ENCODE measurements at regions not wholly inside any gene's neighbourhood (a gene's known extent, or its start where the extent isn't known, plus 50 kb on each side); places are given as distances from the start of the nearest gene placed in this dataset.

- no peak for ATAC-seq
- Mint-ChIP-seq H3K27ac (no peak overlapping the region), H3K4me3 (no peak overlapping the region), H3K9me3 (no peaks in the 10 kb centered on the region), H3K4me1 (no peaks in the 10 kb centered on the region), H3K27me3 (no peaks in the 10 kb centered on the region)
- DNase-seq = no peak
These were observed 71.9 kb upstream of the CELF4 start for GRCh38 chr18:37637478-37637850.

GRCh38 chr18:37636831-37637477 is 71.4 kb upstream of the CELF4 start:
- Mint-ChIP-seq H3K27me3 (no peaks in the 10 kb centered on the region), H3K27ac (no peak overlapping the region), H3K4me1 (no peaks in the 10 kb centered on the region), H3K4me3 (no peak overlapping the region), H3K9me3 (no peaks in the 10 kb centered on the region)
- no peak for DNase-seq
- ATAC-seq = no peak

GRCh38 chr18:37634516-37634915 is 68.9 kb upstream of the CELF4 start:
- no peaks in the 10 kb centered on the region for H3K9me3 Mint-ChIP-seq
- no peaks in the 10 kb centered on the region for H3K27me3 Mint-ChIP-seq
- no peaks in the 10 kb centered on the region for H3K4me1 Mint-ChIP-seq
- ATAC-seq (no peak), DNase-seq (no peak)
- H3K27ac Mint-ChIP-seq = no peak overlapping the region
- no peak overlapping the region for H3K4me3 Mint-ChIP-seq

GRCh38 chr18:37631422-37631821 is 65.8 kb upstream of the CELF4 start:
- Mint-ChIP-seq H3K4me3 (no peak overlapping the region), H3K9me3 (no peaks in the 10 kb centered on the region), H3K27me3 (no peaks in the 10 kb centered on the region), H3K27ac (no peak overlapping the region), H3K4me1 (no peaks in the 10 kb centered on the region)
- ATAC-seq = no peak
- DNase-seq = no peak

GRCh38 chr18:37630334-37630733 is 64.7 kb upstream of the CELF4 start:
- no peak overlapping the region for H3K4me3 Mint-ChIP-seq
- ATAC-seq = no peak
- H3K27me3 Mint-ChIP-seq = no peaks in the 10 kb centered on the region
- H3K27ac Mint-ChIP-seq = no peak overlapping the region
- H3K9me3 Mint-ChIP-seq = no peaks in the 10 kb centered on the region
- H3K4me1 Mint-ChIP-seq = no peaks in the 10 kb centered on the region
- DNase-seq = no peak

- no peak for ATAC-seq
- H3K27me3 Mint-ChIP-seq = no peaks in the 10 kb centered on the region
- H3K4me1 Mint-ChIP-seq = no peaks in the 10 kb centered on the region
- H3K4me3 Mint-ChIP-seq = no peak overlapping the region
- no peak overlapping the region for H3K27ac Mint-ChIP-seq
- DNase-seq = no peak
- H3K9me3 Mint-ChIP-seq = no peaks in the 10 kb centered on the region
These were observed 63.0 kb upstream of the CELF4 start for GRCh38 chr18:37628470-37629220.

- DNase-seq (no peak), ATAC-seq (no peak)
- Mint-ChIP-seq H3K9me3 (no peaks in the 10 kb centered on the region), H3K27me3 (no peaks in the 10 kb centered on the region), H3K4me1 (no peaks in the 10 kb centered on the region), H3K27ac (no peak overlapping the region), H3K4me3 (no peak overlapping the region)
These were observed 58.7 kb upstream of the CELF4 start for GRCh38 chr18:37624318-37624717.

GRCh38 chr18:37619964-37620363 is 54.4 kb upstream of the CELF4 start:
- DNase-seq (no peak), ATAC-seq (no peak)
- H3K4me1 Mint-ChIP-seq = no peaks in the 10 kb centered on the region

GRCh38 chr18:37617623-37618022 is 52.0 kb upstream of the CELF4 start:
- H3K4me3 Mint-ChIP-seq = no peak overlapping the region
- no peak overlapping the region for H3K27ac Mint-ChIP-seq

More at GRCh38 chr18:37619964-37620363, 54.4 kb upstream of the CELF4 start:
- H3K27ac Mint-ChIP-seq = no peak overlapping the region
- H3K4me3 Mint-ChIP-seq = no peak overlapping the region
- peaks cover 0 to 14% of the 10 kb centered on the region in 2 donors for H3K9me3 Mint-ChIP-seq
- H3K27me3 Mint-ChIP-seq = peaks cover 6% of the 10 kb centered on the region

More at GRCh38 chr18:37617623-37618022, 52.0 kb upstream of the CELF4 start:
- H3K27me3 Mint-ChIP-seq = peaks cover 6% of the 10 kb centered on the region
- no peak for ATAC-seq
- DNase-seq = no peak
- peaks cover 0 to 14% of the 10 kb centered on the region in 2 donors for H3K9me3 Mint-ChIP-seq
- H3K4me1 Mint-ChIP-seq = no peaks in the 10 kb centered on the region
